Gastroesophageal sphincter (tissue), 3 donors: ENCODE measurements at regions not wholly inside any gene's neighbourhood (a gene's known extent, or its start where the extent isn't known, plus 50 kb on each side); places are given as distances from the start of the nearest gene placed in this dataset.

Experiments used
- CTCF ChIP-seq, 4 experiments: fragments of 200-600 bp in 2 of 4; fragments of 450-650 bp in 2 of 4; sonication (generic) in 1 of 4; IDR thresholded peaks; one replicate each; pipeline ENCODE4 v1.5.1; 2017 to 2019; ENCODE audit warnings: antibody characterized with exemption in 4 of 4, mild to moderate bottlenecking in 2 of 4, moderate library complexity in 2 of 4
- EP300 ChIP-seq: sonication (generic); formaldehyde crosslinking; IDR thresholded peaks from one replicate; pipeline ENCODE4 v1.6.1; 2017; ENCODE audit warnings: antibody characterized with exemption, mild to moderate bottlenecking
- POLR2A ChIP-seq, 2 donors: fragments of 450-650 bp; IDR thresholded peaks; one replicate each; pipeline ENCODE4 v1.6.1; 2017; ENCODE audit warnings: antibody characterized with exemption in 2 of 2, mild to moderate bottlenecking in 2 of 2, moderate library complexity in 1 of 2
- POLR2AphosphoS5 ChIP-seq: sonication (generic); formaldehyde crosslinking; IDR thresholded peaks from one replicate; pipeline ENCODE4 v1.6.1; 2017; ENCODE audit warnings: antibody characterized with exemption

- no peak for TF ChIP-seq CTCF (IDR thresholded peaks at IDR 0.05)
- no peak for TF ChIP-seq POLR2AphosphoS5
- no peak for TF ChIP-seq POLR2A (IDR thresholded peaks at IDR 0.05)
- TF ChIP-seq EP300 = no peak
These were observed 183.5 kb upstream of the MAP1B start for GRCh38 chr5:71923755-71924154.
